AG04450 (cell line): ENCODE measurements at regions not wholly inside any gene's neighbourhood (a gene's known extent, or its start where the extent isn't known, plus 50 kb on each side); places are given as distances from the start of the nearest gene placed in this dataset.
"Not testable (repeated sequence)": the region's sequence is repeated elsewhere in the genome, so short reads cannot be mapped to it uniquely, and the experiment has no call there.

Experiments
- CTCF ChIA-PET: fragments of 300-600, 350-600 bp; formaldehyde crosslinking; extraction: SDS; loops from one replicate; lab custom pipeline; 2022; ENCODE audit warnings: antibody characterized with exemption, inconsistent platforms; lab: Charles Lee
- POLR2A ChIA-PET: fragments of 350-600 bp; formaldehyde crosslinking; extraction: SDS; loops from one replicate; lab custom pipeline; 2021; ENCODE audit warnings: antibody characterized with exemption, inconsistent platforms; lab: Yijun Ruan, JAX
- DNase-seq: peaks from one replicate; pipeline ENCODE4 v3.0.0-alpha.2; 2011; ENCODE audit warnings: low read depth, low spot score
- H3K27ac ChIP-seq: one replicate; pipeline ENCODE4 v1.5.1; 2012; ENCODE audit warnings: low read depth, low read length, control low read depth
- H3K27me3 ChIP-seq: one replicate; pipeline ENCODE4 v1.6.0; 2012; ENCODE audit warnings: low read length; ENCODE audit not compliant: control insufficient read depth, insufficient read depth
- H3K4me3 ChIP-seq: 2 replicates; pipeline ENCODE4 v1.5.1; 2011; ENCODE audit warnings: mild to moderate bottlenecking, low read depth, low read length, control low read depth
- H3K9me3 ChIP-seq: 2 replicates; pipeline ENCODE4 v1.5.1; 2012; ENCODE audit warnings: low read length; ENCODE audit not compliant: control insufficient read depth, insufficient read depth
- CTCF ChIP-seq: IDR thresholded peaks from 2 replicates; pipeline ENCODE4 v1.5.1; 2011; ENCODE audit warnings: low read depth, low read length, control low read depth, inconsistent platforms

- ChIA-PET POLR2A (no interaction called here), CTCF (no interaction called here)
- H3K27me3 ChIP-seq: no peaks in the 10 kb centered on the region
- no peaks in the 10 kb centered on the region for H3K9me3 ChIP-seq
- no peak overlapping the region for H3K4me3 ChIP-seq
- no peak overlapping the region for H3K27ac ChIP-seq
- no peak for DNase-seq
- TF ChIP-seq CTCF: no peak
Observed at GRCh38 chr3:87489892-87490291, 213.5 kb upstream of the POU1F1 start.

GRCh38 chr3:87488765-87489164, 212.4 kb upstream of the POU1F1 start:
- CTCF ChIA-PET: no interaction called here
- TF ChIP-seq CTCF: no peak
- no peak overlapping the region for H3K4me3 ChIP-seq
- DNase-seq: no peak
- no peaks in the 10 kb centered on the region for H3K9me3 ChIP-seq
- H3K27me3 ChIP-seq: no peaks in the 10 kb centered on the region
- no peak overlapping the region for H3K27ac ChIP-seq
- POLR2A ChIA-PET: no interaction called here

GRCh38 chr3:87486635-87487034, 210.3 kb upstream of the POU1F1 start:
- H3K27ac ChIP-seq, DNase-seq, H3K9me3 ChIP-seq, POLR2A ChIA-PET, CTCF ChIA-PET, H3K27me3 ChIP-seq, H3K4me3 ChIP-seq: not testable (repeated sequence)

- POLR2A ChIA-PET: no interaction called here
- TF ChIP-seq CTCF: no peak
Observed at GRCh38 chr3:87486115-87486514, 209.7 kb upstream of the POU1F1 start.

GRCh38 chr3:87478716-87479115, 202.3 kb upstream of the POU1F1 start:
- no peak overlapping the region for H3K4me3 ChIP-seq
- H3K9me3 ChIP-seq: peaks cover 4% of the 10 kb centered on the region
- ChIA-PET CTCF (no interaction called here), POLR2A (no interaction called here)
- no peak for DNase-seq
- no peak for TF ChIP-seq CTCF
- H3K27ac ChIP-seq: no peak overlapping the region
- H3K27me3 ChIP-seq: no peaks in the 10 kb centered on the region

More at GRCh38 chr3:87486115-87486514, 209.7 kb upstream of the POU1F1 start:
- no peaks in the 10 kb centered on the region for H3K27me3 ChIP-seq
- no peak for DNase-seq
- no peak overlapping the region for H3K4me3 ChIP-seq
- H3K9me3 ChIP-seq: no peaks in the 10 kb centered on the region
- H3K27ac ChIP-seq: no peak overlapping the region
- CTCF ChIA-PET: no interaction called here

- ChIA-PET POLR2A (no interaction called here), CTCF (no interaction called here)
- DNase-seq: no peak
- Histone ChIP-seq H3K27me3 (no peaks in the 10 kb centered on the region), H3K9me3 (peaks cover 4% of the 10 kb centered on the region), H3K27ac (no peak overlapping the region), H3K4me3 (no peak overlapping the region)
- no peak for TF ChIP-seq CTCF
Observed at GRCh38 chr3:87473944-87474343, 197.6 kb upstream of the POU1F1 start.
